WTC11 (cell line): ENCODE measurements at regions not wholly inside any gene's neighbourhood (a gene's known extent, or its start where the extent isn't known, plus 50 kb on each side); places are given as distances from the start of the nearest gene placed in this dataset.
A peak's percentile ranks its signal among the peaks of the same experiment; 100 is the strongest.

Experiments used
- ATAC-seq: fragments of 200-7000 bp; cut with Tn5 transposase; 2 replicates; pipeline ENCODE4 v1.10.0; 2021; ENCODE audit warnings: mild to moderate bottlenecking, moderate library complexity
- CTCF ChIA-PET: fragments of 300-600 bp; sonication (Branson Sonifier 250); formaldehyde crosslinking; loops from one replicate; lab custom pipeline; 2021; ENCODE audit warnings: antibody characterized with exemption; lab: Charles Lee
- POLR2A ChIA-PET: fragments of 350-600 bp; sonication (Branson Sonifier 250); formaldehyde crosslinking; loops from one replicate; lab custom pipeline; 2021; ENCODE audit warnings: antibody characterized with exemption; lab: Charles Lee
- DNase-seq: peaks from one replicate; pipeline ENCODE4 v3.0.0; 2021; ENCODE audit warnings: low spot score
- H3K27ac Mint-ChIP-seq: 2 replicates; pipeline ENCODE4 v1.8.0; 2021; ENCODE audit warnings: mixed read lengths
- H3K27me3 Mint-ChIP-seq: 2 replicates; pipeline ENCODE4 v1.8.0; 2021; ENCODE audit warnings: low read depth, mild to moderate bottlenecking, moderate library complexity, mixed read lengths
- H3K36me3 Mint-ChIP-seq: 2 replicates; pipeline ENCODE4 v1.8.0; 2021; ENCODE audit warnings: mixed read lengths
- H3K4me1 Mint-ChIP-seq: 2 replicates; pipeline ENCODE4 v1.8.0; 2022; ENCODE audit warnings: mixed read lengths
- H3K4me3 Mint-ChIP-seq: 2 replicates; pipeline ENCODE4 v1.8.0; 2021; ENCODE audit warnings: mild to moderate bottlenecking, moderate library complexity, mixed read lengths
- H3K9me3 Mint-ChIP-seq: 2 replicates; pipeline ENCODE4 v1.8.0; 2021; ENCODE audit warnings: mixed read lengths
- CREB1 ChIP-seq: sonication (generic); formaldehyde crosslinking; IDR thresholded peaks from 2 replicates; pipeline ENCODE4 v1.8.0; 2023; ENCODE audit warnings: mild to moderate bottlenecking, missing genetic modification reagents
- E2F1 ChIP-seq: sonication (generic); formaldehyde crosslinking; IDR thresholded peaks from 2 replicates; pipeline ENCODE4 v1.8.0; 2022; ENCODE audit warnings: mild to moderate bottlenecking, missing genetic modification reagents
- ERG ChIP-seq: fragments of 250-450 bp; sonication (Bioruptor Pico); IDR thresholded peaks from 2 replicates; pipeline ENCODE4 v1.8.0; 2021; ENCODE audit warnings: mild to moderate bottlenecking
- GRHL2 ChIP-seq: fragments of 250-450 bp; sonication (Bioruptor Pico); IDR thresholded peaks from 2 replicates; pipeline ENCODE4 v1.8.0; 2022; ENCODE audit warnings: mild to moderate bottlenecking, moderate library complexity; ENCODE audit not compliant: insufficient replicate concordance, severe bottlenecking
- HMGXB4 ChIP-seq: sonication (generic); formaldehyde crosslinking; IDR thresholded peaks from 2 replicates; pipeline ENCODE4 v1.8.1; 2023; ENCODE audit warnings: mild to moderate bottlenecking, moderate library complexity, missing genetic modification reagents
- JAZF1 ChIP-seq: fragments of 250-450 bp; sonication (Bioruptor Pico); IDR thresholded peaks from 2 replicates; pipeline ENCODE4 v1.9.0; 2021; ENCODE audit warnings: moderate library complexity, mild to moderate bottlenecking, inconsistent platforms
- NFYB ChIP-seq: sonication (generic); formaldehyde crosslinking; conservative IDR thresholded peaks from 2 replicates; pipeline ENCODE4 v1.8.0; 2022; ENCODE audit warnings: low read depth, missing genetic modification reagents
- PRDM15 ChIP-seq: sonication (generic); formaldehyde crosslinking; IDR thresholded peaks from 2 replicates; pipeline ENCODE4 v1.8.0; 2022; ENCODE audit warnings: missing genetic modification reagents
- PRRX2 ChIP-seq: fragments of 250-450 bp; sonication (Bioruptor Pico); IDR thresholded peaks from 2 replicates; pipeline ENCODE4 v1.8.0; 2021; ENCODE audit warnings: mild to moderate bottlenecking
- RORB ChIP-seq: fragments of 250-450 bp; sonication (Bioruptor Pico); IDR thresholded peaks from 2 replicates; pipeline ENCODE4 v1.9.0; 2021; ENCODE audit warnings: mild to moderate bottlenecking
- SOX15 ChIP-seq: fragments of 250-450 bp; sonication (Bioruptor Pico); IDR thresholded peaks from 2 replicates; pipeline ENCODE4 v1.9.0; 2021; ENCODE audit warnings: mild to moderate bottlenecking
- USF1 ChIP-seq: sonication (generic); formaldehyde crosslinking; IDR thresholded peaks from 2 replicates; pipeline ENCODE4 v1.8.0; 2022; ENCODE audit warnings: mild to moderate bottlenecking, missing genetic modification reagents
- ZNF121 ChIP-seq: sonication (generic); formaldehyde crosslinking; IDR thresholded peaks from 2 replicates; pipeline ENCODE4 v1.8.0; 2023; ENCODE audit warnings: missing genetic modification reagents
- ZNF232 ChIP-seq: sonication (generic); formaldehyde crosslinking; IDR thresholded peaks from 2 replicates; pipeline ENCODE4 v1.8.0; 2022; ENCODE audit warnings: mild to moderate bottlenecking, missing genetic modification reagents
- ZNF263 ChIP-seq: sonication (generic); formaldehyde crosslinking; IDR thresholded peaks from 2 replicates; pipeline ENCODE4 v1.8.1; 2022; ENCODE audit warnings: low read depth, mild to moderate bottlenecking, moderate library complexity, missing genetic modification reagents
- ZNF281 ChIP-seq: sonication (generic); formaldehyde crosslinking; IDR thresholded peaks from 2 replicates; pipeline ENCODE4 v1.8.0; 2023; ENCODE audit warnings: mild to moderate bottlenecking, missing genetic modification reagents
- TF ChIP-seq, protein P1 (sequence below): sonication (generic); formaldehyde crosslinking; IDR thresholded peaks from 2 replicates; pipeline ENCODE4 v1.8.0; 2023; ENCODE audit warnings: missing genetic modification reagents
- TF ChIP-seq, protein P2 (sequence below): sonication (generic); formaldehyde crosslinking; IDR thresholded peaks from 2 replicates; pipeline ENCODE4 v1.8.1; 2023; ENCODE audit warnings: mild to moderate bottlenecking, missing genetic modification reagents, moderate library complexity

- ATAC-seq: no peak; the same call in 1 of the 2 replicates
Measured at GRCh38 chr5:123810253-123810652, 298.3 kb downstream of the CSNK1G3 start.

DNA sequence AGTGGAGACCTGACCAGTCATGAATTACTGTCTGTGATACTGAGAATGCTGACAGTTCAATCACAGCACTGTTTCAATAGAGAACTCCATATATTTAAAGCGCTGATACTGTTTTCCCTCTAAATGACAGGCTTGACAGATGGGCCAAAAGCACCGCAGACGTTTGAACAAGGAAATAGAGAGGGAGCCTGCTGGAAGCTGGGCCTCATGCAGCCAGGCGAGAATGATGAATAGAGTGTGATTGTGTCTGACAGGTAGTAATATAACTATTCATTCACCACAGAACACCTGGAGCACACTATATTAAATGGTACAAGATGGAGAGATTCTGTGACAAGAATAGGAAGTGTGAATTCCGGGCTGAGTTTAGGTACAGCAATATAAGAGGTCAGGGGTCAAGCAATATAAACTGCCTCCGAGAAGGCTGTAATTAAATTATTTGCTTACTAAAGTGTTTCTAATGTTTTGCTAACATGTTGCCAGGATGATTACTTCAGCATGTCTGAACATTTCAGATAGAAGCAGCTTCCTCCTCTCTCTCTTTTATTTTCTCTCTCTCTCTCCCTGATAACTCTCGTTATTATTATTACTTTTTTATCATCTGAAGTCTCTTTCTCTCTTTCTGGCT, 297.7 kb downstream of the CSNK1G3 start:
- ChIA-PET POLR2A (no interaction called here), CTCF (no interaction called here)
- peak overlapping the region; percentile 16; the same call in 1 of the 2 replicates for H3K27ac Mint-ChIP-seq
- no peak for ATAC-seq
- H3K9me3 Mint-ChIP-seq: no peaks in the 10 kb centered on the region
- peaks cover 71% of the 10 kb centered on the region for H3K4me1 Mint-ChIP-seq
- no peaks in the 10 kb centered on the region for H3K27me3 Mint-ChIP-seq
- no peak overlapping the region for H3K4me3 Mint-ChIP-seq
- DNase-seq: no peak
- H3K36me3 Mint-ChIP-seq: no peaks in the 10 kb centered on the region
- no peak for TF ChIP-seq NFYB (CRISPR knock-in tag)
- TF ChIP-seq PRDM15 (CRISPR knock-in tag): no peak
- no peak for TF ChIP-seq ZNF263
- no peak for TF ChIP-seq ZNF232
- TF ChIP-seq CREB1 (CRISPR knock-in tag): no peak
- no peak for TF ChIP-seq ERG (CRISPR knock-in tag)
- TF ChIP-seq HMGXB4 (CRISPR knock-in tag): no peak
- TF ChIP-seq RORB (CRISPR knock-in tag): no peak
- TF ChIP-seq, protein P1, sequence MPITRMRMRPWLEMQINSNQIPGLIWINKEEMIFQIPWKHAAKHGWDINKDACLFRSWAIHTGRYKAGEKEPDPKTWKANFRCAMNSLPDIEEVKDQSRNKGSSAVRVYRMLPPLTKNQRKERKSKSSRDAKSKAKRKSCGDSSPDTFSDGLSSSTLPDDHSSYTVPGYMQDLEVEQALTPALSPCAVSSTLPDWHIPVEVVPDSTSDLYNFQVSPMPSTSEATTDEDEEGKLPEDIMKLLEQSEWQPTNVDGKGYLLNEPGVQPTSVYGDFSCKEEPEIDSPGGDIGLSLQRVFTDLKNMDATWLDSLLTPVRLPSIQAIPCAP (CRISPR knock-in tag): no peak
- TF ChIP-seq E2F1: no peak
- no peak for TF ChIP-seq ZNF121 (CRISPR knock-in tag)
- TF ChIP-seq SOX15 (CRISPR knock-in tag): no peak
- TF ChIP-seq PRRX2 (CRISPR knock-in tag): no peak
- no peak for TF ChIP-seq JAZF1 (CRISPR knock-in tag)

More at GRCh38 chr5:123810253-123810652, 298.3 kb downstream of the CSNK1G3 start:
- Mint-ChIP-seq H3K4me3 (no peak overlapping the region), H3K27me3 (no peaks in the 10 kb centered on the region), H3K27ac (peak overlapping the region; percentile 16; the same call in 1 of the 2 replicates), H3K9me3 (no peaks in the 10 kb centered on the region), H3K4me1 (peaks cover 76% of the 10 kb centered on the region), H3K36me3 (no peaks in the 10 kb centered on the region)
- CTCF ChIA-PET: no interaction called here
- POLR2A ChIA-PET: no interaction called here
- TF ChIP-seq, protein P2, sequence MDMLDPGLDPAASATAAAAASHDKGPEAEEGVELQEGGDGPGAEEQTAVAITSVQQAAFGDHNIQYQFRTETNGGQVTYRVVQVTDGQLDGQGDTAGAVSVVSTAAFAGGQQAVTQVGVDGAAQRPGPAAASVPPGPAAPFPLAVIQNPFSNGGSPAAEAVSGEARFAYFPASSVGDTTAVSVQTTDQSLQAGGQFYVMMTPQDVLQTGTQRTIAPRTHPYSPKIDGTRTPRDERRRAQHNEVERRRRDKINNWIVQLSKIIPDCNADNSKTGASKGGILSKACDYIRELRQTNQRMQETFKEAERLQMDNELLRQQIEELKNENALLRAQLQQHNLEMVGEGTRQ (CRISPR knock-in tag): peak; percentile 43
- TF ChIP-seq GRHL2 (CRISPR knock-in tag) (no peak), USF1 (peak; percentile 27; the same call in 1 of the 2 replicates), ZNF281 (CRISPR knock-in tag) (no peak)
- DNase-seq: no peak
